ENCODE measurements at regions not wholly inside any gene's neighbourhood (a gene's known extent, or its start where the extent isn't known, plus 50 kb on each side); places are given as distances from the start of the nearest gene placed in this dataset.
"Not testable (repeated sequence)": the region's sequence is repeated elsewhere in the genome, so short reads cannot be mapped to it uniquely, and the experiment has no call there.

GRCh38 chr9:43089337-43089736 is 905.9 kb downstream of the SPATA31A6 start:
- H3K27me3 ChIP-seq, H3K36me3 ChIP-seq, H3K9me3 ChIP-seq, H3K4me3 ChIP-seq, H3K27ac ChIP-seq, H3K4me1 ChIP-seq: not testable (repeated sequence)
- DNase-seq (ENCODE audit: low spot score in 2 of 2), result peak in 1 of 2 donors; percentile 58
- 84% methylated on average over 16 of the region's 25 CpGs for WGBS

- not testable (repeated sequence) for H3K9me3 ChIP-seq; DNase-seq (ENCODE audit: low spot score in 2 of 2); H3K36me3 ChIP-seq; H3K4me3 ChIP-seq; H3K27ac ChIP-seq; H3K4me1 ChIP-seq; H3K27me3 ChIP-seq
- 93% methylated on average over 7 of the region's 9 CpGs for WGBS
These were observed 926.9 kb downstream of the SPATA31A6 start for GRCh38 chr9:43110376-43110775.

- H3K27ac ChIP-seq; H3K9me3 ChIP-seq; DNase-seq (ENCODE audit: low spot score in 2 of 2); H3K36me3 ChIP-seq; H3K4me3 ChIP-seq; H3K27me3 ChIP-seq; H3K4me1 ChIP-seq: not testable (repeated sequence)
- WGBS, result 67% methylated on average over 7 of the region's 7 CpGs
These were observed 929.4 kb downstream of the SPATA31A6 start for GRCh38 chr9:43112846-43113245.

GRCh38 chr9:43115813-43116229 is 932.4 kb downstream of the SPATA31A6 start:
- not testable (repeated sequence) for DNase-seq (ENCODE audit: low spot score in 2 of 2); H3K4me3 ChIP-seq
- 89% methylated on average over 3 of the region's 6 CpGs for WGBS

GRCh38 chr9:43118088-43118865 is 934.8 kb downstream of the SPATA31A6 start:
- H3K27me3 ChIP-seq, result not testable (repeated sequence)

More at GRCh38 chr9:43115813-43116229, 932.4 kb downstream of the SPATA31A6 start:
- not testable (repeated sequence) for H3K9me3 ChIP-seq, H3K36me3 ChIP-seq, H3K27me3 ChIP-seq, H3K27ac ChIP-seq, H3K4me1 ChIP-seq

GRCh38 chr9:43119565-43119964 is 936.1 kb downstream of the SPATA31A6 start:
- not testable (repeated sequence) for H3K27me3 ChIP-seq; H3K9me3 ChIP-seq; H3K36me3 ChIP-seq; H3K4me1 ChIP-seq; DNase-seq (ENCODE audit: low spot score in 2 of 2); H3K27ac ChIP-seq; H3K4me3 ChIP-seq
- 78% methylated on average over 6 of the region's 7 CpGs for WGBS

More at GRCh38 chr9:43118088-43118865, 934.8 kb downstream of the SPATA31A6 start:
- H3K4me3 ChIP-seq; H3K9me3 ChIP-seq; H3K4me1 ChIP-seq; H3K27ac ChIP-seq; DNase-seq (ENCODE audit: low spot score in 2 of 2); H3K36me3 ChIP-seq: not testable (repeated sequence)
- WGBS, result 82% methylated on average over 11 of the region's 11 CpGs

GRCh38 chr9:43119978-43120377 is 936.5 kb downstream of the SPATA31A6 start:
- not testable (repeated sequence) for H3K36me3 ChIP-seq; H3K27ac ChIP-seq; H3K4me3 ChIP-seq; DNase-seq (ENCODE audit: low spot score in 2 of 2); H3K4me1 ChIP-seq; H3K9me3 ChIP-seq; H3K27me3 ChIP-seq
- 100% methylated on average over 1 of the region's 3 CpGs for WGBS

GRCh38 chr9:43125894-43126293 is 942.4 kb downstream of the SPATA31A6 start:
- WGBS, result 100% methylated on average over 1 of the region's 3 CpGs
- not testable (repeated sequence) for H3K9me3 ChIP-seq; H3K36me3 ChIP-seq; H3K4me1 ChIP-seq; H3K4me3 ChIP-seq; DNase-seq (ENCODE audit: low spot score in 2 of 2); H3K27ac ChIP-seq; H3K27me3 ChIP-seq

GRCh38 chr9:43127026-43127775 is 943.7 kb downstream of the SPATA31A6 start:
- DNase-seq (ENCODE audit: low spot score in 2 of 2); H3K4me3 ChIP-seq: not testable (repeated sequence)
- WGBS, result 84% methylated on average over 10 of the region's 12 CpGs

GRCh38 chr9:43127949-43128348 is 944.5 kb downstream of the SPATA31A6 start:
- not testable (repeated sequence) for H3K27me3 ChIP-seq; DNase-seq (ENCODE audit: low spot score in 2 of 2); H3K4me1 ChIP-seq; H3K9me3 ChIP-seq; H3K36me3 ChIP-seq; H3K4me3 ChIP-seq; H3K27ac ChIP-seq
- WGBS, result 70% methylated on average over 3 of the region's 4 CpGs

More at GRCh38 chr9:43127026-43127775, 943.7 kb downstream of the SPATA31A6 start:
- H3K27ac ChIP-seq, H3K27me3 ChIP-seq, H3K9me3 ChIP-seq, H3K36me3 ChIP-seq, H3K4me1 ChIP-seq: not testable (repeated sequence)

Measured in suprapubic skin (tissue), 4 donors.